Ishikawa (cell line): ENCODE measurements at regions not wholly inside any gene's neighbourhood (a gene's known extent, or its start where the extent isn't known, plus 50 kb on each side); places are given as distances from the start of the nearest gene placed in this dataset.

Experiments used
- CEBPB ChIP-seq: IDR thresholded peaks from 2 replicates; pipeline ENCODE4 v1.6.1; 2012
- CREB1 ChIP-seq: IDR thresholded peaks from 2 replicates; pipeline ENCODE4 v1.6.1; 2012; ENCODE audit warnings: low read depth
- EGR1 ChIP-seq: IDR thresholded peaks from 2 replicates; pipeline ENCODE4 v1.6.1; 2012
- EP300 ChIP-seq: IDR thresholded peaks from 2 replicates; pipeline ENCODE4 v1.6.1; 2012; ENCODE audit warnings: borderline replicate concordance
- MAX ChIP-seq: IDR thresholded peaks from 2 replicates; pipeline ENCODE4 v1.6.1; 2012
- NFIC ChIP-seq: IDR thresholded peaks from 2 replicates; pipeline ENCODE4 v1.6.1; 2012
- RAD21 ChIP-seq: IDR thresholded peaks from 2 replicates; pipeline ENCODE4 v1.6.1; 2012; ENCODE audit warnings: low read depth
- REST ChIP-seq: IDR thresholded peaks from 2 replicates; pipeline ENCODE4 v1.6.1; 2012; ENCODE audit warnings: low read depth, mild to moderate bottlenecking
- TAF1 ChIP-seq: IDR thresholded peaks from 2 replicates; pipeline ENCODE4 v1.6.1; 2012; ENCODE audit warnings: low read depth, mild to moderate bottlenecking
- TCF12 ChIP-seq: IDR thresholded peaks from 2 replicates; pipeline ENCODE4 v1.6.1; 2012; ENCODE audit warnings: low read depth
- YY1 ChIP-seq: IDR thresholded peaks from 2 replicates; pipeline ENCODE4 v1.6.1; 2012; ENCODE audit warnings: low read depth
- ZBTB7A ChIP-seq: IDR thresholded peaks from 2 replicates; pipeline ENCODE4 v1.6.1; 2012; ENCODE audit warnings: low read depth

- TF ChIP-seq EP300: no peak
- no peak for TF ChIP-seq ZBTB7A
- no peak for TF ChIP-seq TAF1
- TF ChIP-seq YY1: no peak
- TF ChIP-seq CEBPB: no peak
- TF ChIP-seq NFIC: no peak
- no peak for TF ChIP-seq CREB1
- TF ChIP-seq EGR1: no peak
- TF ChIP-seq REST: no peak
- TF ChIP-seq MAX: no peak
- TF ChIP-seq RAD21: no peak
- no peak for TF ChIP-seq TCF12
Measured at GRCh38 chr1:47545912-47546483, 108.2 kb downstream of the FOXD2 start.
